ENCODE measurements at regions not wholly inside any gene's neighbourhood (a gene's known extent, or its start where the extent isn't known, plus 50 kb on each side); places are given as distances from the start of the nearest gene placed in this dataset.

DNA sequence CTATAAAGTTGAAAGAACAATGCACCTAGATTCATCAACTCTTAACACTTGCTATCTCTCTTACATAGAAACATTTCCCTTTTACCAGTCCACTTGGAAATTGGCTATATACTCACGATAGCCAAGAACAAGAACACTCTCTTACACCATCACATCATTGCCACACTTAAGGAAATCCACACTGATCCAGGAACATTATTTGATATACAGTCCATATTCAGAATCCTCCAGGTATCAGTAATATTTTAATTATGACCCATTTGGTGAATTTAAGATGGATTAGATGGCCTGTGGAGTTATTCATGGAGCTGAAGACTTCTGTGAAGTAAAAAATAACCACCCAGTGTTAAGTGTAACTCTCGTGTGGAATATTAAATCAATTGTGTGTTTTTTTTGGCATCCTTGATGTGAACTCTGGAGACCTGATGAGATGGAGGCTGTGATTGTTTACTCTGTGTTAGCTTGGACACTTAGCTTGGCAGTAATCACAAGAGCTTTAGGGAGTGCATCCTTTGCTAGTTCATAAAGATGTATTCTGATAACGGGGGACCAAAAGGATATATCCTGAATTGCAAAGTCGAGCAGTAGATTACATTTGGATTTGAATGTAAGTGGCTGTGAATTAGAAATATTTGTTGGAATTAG, 52.0 kb upstream of the ABL1 start:
- DNase-seq (ENCODE audit: low spot score): no peak

DNA sequence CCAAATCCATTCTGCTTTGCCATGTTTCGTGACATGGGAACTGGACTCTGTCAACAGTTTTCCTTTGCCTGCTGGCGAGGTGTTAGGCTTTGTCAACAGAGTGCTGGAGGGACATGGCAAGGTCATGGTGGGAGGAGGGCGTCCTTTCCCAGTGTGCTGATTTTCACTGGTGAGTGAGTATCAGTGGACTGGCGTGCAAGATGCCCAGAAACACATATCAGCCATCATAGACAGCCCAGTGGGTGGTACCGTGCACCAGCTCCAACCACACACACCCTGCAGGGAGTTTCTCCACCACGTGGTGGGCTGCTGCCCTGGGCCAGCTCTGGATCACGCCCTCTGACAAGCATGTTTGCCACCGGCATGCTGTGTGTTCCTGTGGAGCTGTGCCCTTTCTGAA, 50.0 kb upstream of the ABL1 start:
- DNase-seq (ENCODE audit: low spot score): no peak

Data from LoVo (cell line).